ENCODE measurements at regions not wholly inside any gene's neighbourhood (a gene's known extent, or its start where the extent isn't known, plus 50 kb on each side); places are given as distances from the start of the nearest gene placed in this dataset.
"Not testable (repeated sequence)": the region's sequence is repeated elsewhere in the genome, so short reads cannot be mapped to it uniquely, and the experiment has no call there.

DNA sequence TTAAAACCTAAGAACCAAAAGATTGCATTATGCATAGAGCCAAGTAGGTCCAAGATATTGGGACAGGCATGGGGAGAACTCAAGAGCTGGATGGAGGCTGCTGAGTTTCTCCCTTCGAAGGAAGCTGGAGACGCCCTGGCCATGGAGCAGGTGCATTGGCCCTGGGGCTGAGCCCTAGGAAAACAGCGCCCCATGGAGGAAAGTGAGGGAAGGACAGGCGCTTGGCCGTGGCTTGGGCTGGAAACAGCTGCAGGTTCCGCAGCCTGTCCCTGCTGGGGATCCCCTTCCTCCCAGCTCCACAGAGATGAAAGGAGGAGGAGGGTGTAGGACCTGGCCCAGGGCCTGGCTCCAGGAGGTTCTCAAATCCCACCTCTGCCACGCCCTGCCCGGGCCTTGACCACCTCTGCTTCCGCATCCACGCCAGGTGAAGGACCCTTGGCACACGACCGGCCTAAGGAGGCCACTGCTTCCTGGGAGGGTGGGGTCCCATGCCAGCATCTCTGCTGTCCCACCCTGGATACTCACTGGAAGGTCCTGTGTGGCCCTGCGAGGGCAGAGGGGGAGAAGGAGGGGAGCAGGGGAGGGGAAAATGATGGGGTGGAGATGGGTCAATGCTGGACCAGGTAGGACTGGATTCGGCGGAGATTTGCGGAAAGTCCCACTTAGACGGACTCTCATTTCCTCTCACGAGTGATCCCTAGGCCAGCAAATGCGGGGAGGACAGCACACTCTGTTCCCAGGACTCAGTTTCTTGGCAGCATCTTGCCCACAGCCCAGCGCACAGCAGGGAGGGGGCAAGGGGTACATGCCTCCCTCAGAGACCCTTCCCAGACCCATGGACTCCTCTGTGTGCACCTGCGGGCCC is 258.6 kb upstream of the TCERG1L start:
- no peak for DNase-seq

DNA sequence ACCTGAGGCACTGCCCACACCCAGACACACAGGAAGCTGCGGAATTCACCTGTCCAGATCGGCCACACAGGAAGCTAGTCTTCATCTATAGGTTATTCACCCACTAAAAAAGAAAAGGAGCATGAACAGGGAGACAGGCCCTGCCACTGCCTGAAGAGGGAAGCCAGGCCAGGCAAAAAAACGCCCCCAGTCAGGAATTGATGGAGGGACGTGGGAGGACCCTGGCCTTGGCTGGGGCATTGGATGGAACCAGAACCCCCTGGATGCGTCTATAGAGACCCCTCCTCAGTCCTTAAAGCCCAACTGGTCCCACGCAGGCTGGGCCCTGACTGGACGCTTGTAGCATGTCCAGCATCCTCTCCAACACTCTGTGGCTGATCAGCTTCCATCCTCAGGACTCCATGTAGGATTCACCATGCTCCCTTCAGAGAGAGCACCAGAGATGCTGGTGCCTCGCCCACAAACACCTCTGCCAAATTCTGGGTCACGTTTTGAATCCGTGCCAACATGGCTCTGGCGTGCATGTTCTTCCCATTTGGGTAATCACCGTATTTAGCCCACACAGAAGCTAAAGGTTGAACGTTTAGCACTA is 259.3 kb upstream of the TCERG1L start:
- no peak for DNase-seq

DNA sequence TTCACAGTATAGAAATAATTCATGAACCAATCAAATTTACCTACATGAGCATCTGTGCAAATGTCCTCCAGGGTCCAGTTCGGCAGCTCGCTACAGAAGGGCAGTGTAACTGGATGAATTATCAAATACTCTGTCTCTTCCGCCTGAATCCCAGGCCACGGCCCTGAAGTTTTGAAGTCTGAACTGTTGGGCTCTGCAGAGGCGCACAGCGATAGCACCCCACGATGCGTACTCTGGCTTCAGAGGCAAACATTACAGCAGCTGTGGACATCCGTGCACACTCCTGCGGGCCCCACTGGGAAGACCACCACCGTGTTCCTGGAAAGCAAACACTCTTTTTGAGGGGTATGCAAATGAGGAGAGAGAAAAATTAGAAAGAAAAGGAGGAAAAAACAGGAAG is 259.8 kb upstream of the TCERG1L start:
- no peak for DNase-seq

DNA sequence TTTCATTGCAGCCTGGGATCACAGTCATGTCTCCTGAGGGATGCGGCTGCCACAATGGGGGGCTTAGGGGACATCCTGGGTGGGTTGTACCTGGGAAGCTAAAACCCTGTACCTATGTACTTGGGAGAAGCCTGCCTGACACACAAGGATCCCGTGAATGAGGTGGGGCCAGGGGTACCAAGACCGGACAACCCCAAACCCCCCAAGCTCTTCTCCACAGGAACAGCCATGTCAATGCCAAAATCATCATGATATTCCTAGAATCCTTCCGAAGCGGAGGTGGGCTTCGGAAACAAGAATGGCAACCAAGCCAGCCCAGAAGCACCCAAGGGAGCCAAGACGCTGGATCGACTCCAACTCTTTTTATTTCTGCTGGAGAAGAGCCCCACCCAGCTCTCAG is 260.3 kb upstream of the TCERG1L start:
- DNase-seq: no peak

DNA sequence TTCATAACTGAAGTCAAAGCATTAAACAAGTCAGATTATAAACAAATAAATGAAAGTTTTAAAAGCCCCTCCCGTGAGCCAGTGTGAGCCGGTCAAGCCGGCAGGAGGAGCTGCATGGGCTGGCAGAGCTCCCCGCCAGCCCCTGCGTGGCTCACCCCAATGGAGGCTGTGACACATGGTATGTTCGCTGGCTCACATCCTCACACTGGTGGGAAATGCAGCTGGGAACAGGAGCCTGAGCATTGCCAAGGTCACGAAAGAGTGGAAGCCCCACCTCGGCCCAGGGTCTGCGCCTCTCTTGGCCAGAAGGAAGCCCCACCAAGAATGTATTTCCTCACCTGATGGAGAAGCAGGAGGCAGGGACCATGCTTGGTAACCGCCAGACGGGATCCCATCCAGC is 261.7 kb upstream of the TCERG1L start:
- no peak for DNase-seq

DNA sequence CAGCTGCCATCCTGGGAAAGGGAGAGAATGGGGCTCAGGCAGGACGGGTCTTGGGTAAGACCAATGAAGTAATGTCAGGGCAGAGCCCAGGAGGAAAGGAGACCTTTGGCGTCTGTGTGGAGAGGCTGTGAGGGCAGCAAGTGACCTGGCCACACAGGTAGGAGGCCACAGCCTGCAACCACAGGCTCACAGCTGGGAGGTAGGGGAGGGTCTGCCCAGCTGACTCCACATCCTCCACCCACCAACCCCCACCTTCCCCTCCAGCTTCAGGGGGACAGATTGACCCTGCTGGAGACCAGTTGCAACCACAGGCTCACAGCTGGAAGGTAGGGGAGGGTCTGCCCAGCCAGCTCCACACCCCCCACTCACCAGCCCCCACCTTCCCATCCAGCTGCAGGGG is 262.2 kb upstream of the TCERG1L start:
- no peak for DNase-seq

DNA sequence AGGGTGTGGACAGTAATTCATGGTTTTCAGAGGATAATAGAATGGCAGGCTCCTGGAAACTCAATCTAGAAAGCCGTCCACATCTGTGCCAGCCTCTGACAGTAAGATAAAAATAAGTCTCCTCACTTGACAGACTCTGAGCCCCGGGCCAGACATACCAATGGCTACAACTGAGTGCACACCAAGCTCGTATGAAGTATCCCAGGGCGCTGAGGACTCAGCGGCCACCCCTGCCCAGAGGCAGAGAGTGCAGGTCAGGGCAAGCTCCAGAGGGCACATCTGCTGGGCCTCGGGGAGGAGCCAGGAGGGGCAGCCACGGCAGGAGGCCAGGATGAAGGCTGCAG is 262.8 kb upstream of the TCERG1L start:
- DNase-seq: no peak

DNA sequence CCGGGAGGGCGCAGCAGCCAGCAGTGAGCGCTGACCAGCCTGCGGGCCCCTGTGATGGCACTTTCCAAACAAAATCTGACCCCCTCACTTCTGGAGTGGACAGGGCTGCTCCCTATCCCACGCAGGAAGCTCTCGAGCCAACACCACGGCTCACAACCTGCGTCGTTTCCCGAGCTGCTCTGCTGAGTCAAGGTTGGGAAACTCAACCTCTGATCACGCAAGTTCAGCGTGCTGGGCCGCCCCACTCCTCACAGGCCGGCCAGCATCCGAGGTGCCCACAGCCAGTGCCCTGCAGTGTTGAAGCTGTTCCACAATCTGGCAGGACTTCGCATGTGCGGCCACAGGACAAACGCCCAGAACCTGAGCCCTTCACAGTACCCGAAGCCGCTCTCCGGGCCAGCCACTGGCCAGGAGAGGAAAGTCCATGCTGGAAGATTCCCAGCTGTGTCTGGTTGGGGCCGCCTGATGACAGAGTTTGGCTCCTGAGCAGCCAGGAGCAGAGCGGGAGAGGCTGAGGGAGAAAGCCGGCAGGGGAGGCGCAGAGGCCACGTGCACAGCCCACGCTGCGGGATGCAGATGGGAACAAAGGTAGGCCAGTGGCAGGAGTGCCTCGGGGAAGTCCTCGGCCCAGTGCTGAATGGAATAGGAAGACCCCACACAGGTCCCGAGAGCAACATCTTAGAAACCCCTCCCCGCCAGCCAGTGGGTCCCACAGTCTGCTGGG is 263.3 kb upstream of the TCERG1L start:
- DNase-seq: no peak

DNA sequence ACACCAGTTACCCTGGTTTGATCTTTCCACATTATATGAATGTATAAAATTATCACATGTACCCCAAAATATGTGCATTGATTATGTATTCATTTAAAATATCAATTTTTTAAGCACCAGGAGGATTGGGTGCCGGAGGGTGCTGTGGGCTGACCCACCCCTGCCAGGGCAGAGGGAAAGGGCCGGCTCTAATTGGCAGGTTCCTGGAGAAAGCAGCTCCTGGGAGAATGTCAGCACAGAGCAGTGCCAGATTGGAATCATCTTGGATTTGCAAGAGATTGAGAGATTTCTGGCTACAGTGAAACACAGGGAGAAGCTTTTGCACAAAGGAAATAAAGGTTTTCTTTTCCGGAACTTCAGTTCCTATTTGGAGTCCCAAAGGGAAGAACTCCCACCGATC is 264.4 kb upstream of the TCERG1L start:
- DNase-seq: no peak

DNA sequence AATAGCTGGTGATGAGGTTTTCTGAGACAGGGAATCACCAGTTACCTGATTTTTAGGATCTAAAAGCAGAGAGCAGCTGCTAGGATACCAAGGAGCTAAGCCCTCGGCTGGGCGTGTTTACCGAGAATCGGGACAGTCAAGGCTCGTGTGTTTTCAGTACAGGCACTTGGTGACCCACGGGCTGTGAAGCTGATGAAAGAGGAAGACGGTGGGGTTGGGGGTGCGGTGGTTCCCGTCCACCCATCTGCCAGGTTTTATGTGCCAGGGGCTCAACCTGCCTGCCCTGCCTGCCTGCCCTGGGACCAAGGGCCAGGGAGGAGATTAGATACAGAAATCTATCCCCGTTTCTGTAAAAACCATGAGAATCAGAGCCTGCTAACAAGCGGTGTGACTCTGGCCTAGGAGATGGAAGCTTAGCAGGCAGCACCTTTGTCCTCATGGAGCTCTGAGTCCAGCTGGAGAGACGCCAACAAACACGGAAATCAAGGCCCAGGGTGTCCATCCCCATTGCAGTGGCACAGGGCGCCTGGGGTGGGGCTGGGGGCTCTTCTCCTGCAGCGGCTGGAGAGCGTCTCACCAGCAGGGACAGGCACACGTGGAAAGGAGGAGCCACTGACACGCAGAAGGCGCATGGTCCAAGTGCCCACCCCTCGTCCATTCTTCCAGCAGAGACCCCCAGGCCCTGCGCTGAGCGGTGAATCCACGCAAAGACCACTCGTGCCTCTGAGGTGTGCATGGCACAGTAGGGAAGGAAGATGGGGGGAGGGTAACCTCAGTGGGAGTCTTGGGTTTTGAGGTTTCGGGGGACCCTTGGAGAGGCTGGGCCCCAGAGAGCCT is 265.0 kb upstream of the TCERG1L start:
- no peak for DNase-seq

DNA sequence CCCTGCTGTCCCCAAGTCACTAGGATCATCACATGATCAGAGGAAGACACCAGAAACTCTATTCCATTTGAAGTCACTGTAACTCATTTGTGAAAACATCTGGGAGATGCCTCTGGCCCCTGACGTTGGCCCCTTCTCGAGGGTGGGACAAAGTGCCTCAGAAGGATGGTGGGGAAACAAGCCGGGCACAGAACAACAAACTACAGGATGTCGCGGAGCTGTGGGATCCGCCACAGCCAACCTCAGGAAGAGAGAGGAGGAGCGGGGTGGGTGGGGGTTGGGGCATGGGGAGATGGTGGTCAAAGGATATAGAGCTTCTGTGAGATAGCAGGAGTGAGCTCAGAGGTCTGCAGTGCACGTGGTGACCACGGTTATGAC is 265.6 kb upstream of the TCERG1L start:
- no peak for DNase-seq

DNA sequence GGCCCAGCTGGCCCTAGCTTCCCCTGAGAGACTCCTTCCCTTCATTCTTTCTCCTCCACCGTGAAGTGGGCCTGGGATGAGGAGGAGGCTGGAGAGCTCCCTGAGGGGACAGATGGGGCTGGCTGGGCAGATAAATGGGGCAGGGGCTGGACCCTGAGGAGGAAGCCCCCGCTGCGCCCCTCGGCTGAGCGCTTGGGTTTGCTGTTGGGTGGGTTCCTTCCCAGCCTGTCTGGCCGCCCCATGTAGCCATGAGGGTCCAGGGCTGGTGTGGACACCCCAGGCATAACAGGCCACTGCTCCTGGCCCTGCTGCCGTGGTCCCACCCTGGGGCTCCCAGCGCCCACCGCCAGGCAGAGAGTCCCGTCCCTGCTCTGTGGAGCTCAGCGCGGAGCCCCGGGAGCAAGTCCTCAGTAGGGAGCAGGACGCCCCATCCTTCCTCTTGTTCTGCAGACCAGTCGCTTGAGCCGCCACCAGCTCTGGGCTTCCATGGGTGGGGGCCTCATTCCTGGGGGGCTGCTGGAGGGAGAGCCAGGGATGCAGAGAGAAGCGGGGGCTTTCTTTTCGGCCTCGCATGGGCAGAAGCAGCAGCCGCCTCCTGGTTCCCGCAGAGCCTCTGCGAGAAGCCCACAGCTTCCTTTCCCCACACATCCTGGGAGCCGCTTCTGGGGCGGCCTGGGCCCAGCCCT is 266.4 kb upstream of the TCERG1L start:
- DNase-seq: no peak

DNA sequence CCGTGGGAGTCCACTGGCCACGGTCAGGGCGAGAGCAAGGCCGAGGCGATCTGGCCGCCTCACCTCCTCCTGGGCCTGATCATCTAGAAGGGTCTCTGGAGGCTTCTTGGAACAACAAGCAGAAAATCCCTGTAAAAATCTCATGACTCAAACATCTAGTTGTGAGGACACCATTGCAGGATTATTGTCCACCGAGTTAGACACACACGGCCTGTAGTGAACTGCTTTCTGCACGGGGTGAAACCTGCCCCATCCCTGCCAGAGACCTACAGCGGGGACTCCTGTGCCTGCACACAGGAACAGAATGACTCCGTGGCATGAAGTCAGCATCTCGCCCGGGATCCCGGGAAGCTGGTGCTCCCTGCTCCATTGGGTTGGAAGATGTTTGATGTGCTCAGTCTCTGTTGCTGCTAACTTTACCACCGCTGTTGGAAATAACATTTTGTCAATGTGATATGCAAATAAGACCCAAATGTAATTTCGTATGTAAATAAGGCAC is 267.0 kb upstream of the TCERG1L start:
- no peak for DNase-seq

DNA sequence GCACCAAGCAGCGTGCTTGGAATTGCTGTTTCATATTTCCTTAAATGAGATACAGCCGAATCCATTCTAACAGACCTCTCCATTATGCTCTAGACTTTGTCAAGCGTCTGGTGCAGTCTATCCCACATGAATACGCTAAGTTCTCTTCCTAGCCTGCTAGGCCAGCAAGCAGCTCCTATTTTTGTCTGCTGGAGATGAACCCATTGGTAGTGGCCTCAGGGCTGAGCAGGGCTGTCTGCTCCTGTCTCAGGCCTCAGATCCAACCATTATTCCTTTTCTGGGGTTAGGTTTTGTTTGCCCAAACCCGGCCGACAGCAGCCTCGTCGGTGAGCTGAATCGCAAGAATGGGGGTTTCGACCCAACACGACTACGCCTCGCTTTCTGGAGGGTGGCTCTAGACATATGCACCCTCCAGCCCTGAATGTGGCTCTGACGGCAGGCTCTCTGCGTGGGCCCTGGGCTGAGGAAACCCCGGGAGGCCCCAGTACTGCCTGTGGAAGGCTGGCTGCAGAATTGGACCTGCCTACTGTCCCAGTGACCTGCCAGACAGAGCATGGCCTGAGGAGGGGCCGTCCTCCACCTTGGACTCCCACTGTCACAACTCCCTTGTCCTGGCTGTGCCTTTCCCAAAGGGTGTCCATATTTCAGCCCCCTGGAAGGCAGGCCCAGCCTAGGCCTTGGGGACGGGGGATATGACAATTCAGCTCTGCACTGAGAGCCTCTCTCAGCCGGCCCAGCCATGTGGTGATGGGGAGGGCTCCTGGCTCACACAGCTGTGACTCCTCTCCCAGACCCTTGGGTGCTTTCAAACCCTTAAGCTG is 267.9 kb upstream of the TCERG1L start:
- no peak for DNase-seq

DNA sequence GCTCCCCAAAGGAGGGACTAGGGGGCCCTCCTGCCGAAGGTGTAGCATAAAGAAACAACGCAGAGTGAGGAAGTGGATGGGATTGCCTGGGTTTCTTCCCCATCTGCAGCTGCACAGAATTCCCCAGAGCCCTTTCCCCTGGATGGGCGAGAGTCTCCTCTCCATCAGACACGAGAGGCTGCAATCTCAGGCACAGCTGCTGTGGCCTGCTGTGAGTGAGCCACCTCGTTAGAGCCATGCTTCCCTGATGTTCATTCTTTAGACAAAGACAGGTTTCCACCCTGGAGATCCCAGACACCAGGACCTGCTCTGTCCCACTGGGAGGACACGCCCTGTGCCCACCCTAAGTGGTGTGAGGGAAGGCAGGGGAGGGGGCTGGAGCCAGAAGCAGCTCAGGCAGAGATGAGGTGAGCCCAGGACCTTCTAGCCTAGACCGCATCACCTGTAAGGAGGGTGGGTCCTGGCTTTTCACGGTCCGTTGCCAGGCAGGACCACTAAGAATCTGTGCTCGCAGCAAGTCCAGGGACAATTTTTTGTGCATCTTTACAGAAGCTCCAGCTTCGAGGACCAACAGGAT is 268.6 kb upstream of the TCERG1L start:
- no peak for DNase-seq

DNA sequence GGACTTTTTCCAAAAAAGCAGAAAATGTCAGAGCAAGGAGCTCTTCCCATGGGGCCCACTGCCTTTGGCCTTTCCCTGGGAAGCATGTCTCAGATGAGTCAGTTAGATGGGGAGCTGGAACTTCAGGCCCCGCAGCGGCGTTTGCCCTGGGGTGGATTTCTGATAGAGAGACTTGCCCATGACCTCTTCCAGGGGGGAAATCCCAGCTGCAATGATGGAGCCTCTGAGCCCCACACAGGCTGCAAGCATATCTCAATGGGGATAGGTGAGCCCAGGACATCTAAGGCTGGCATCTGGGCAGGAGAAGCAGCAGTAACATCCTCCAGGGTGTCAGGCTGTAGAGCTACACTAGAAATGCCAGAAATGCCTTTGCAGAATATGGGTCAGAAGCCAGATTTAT is 269.2 kb upstream of the TCERG1L start:
- no peak for DNase-seq

DNA sequence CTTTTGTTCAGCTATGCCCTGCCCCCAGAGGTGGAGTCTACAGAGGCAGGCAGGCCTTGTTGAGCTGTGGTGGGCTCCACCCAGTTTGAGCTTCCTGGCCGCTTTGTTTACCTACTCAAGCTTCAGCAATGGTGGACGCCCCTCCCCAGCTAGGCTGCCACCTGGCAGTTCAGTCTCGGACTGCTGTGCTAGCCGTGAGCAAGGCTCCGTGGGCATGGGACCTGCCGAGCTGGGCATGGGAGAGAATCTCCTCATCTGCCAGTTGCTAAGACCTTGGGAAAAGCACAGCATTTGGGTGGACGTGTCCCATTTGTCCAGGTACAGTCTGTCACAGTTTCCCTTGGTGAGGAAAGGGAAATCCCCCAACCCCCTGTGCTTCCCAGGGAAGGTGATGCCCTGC is 270.0 kb upstream of the TCERG1L start:
- not testable (repeated sequence) for DNase-seq

DNA sequence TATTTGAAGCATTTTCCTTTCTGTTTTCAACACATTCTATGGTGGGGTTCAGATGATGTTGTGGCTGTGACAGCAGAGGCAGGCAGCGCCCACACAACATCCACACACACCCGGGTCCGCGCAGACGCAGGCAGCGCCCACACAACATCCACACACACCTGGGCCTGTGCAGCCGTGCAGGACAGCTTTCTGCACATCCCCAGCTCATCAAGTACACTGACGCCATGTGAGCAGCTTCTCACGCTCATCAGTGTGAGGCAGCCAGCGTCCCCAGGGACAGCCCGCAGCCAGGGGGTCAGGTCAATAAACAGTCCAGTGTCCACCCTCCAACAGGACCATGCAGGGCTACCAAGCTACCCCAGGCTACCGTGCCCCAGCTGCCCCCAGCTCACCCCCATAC is 272.8 kb upstream of the TCERG1L start:
- no peak for DNase-seq

DNA sequence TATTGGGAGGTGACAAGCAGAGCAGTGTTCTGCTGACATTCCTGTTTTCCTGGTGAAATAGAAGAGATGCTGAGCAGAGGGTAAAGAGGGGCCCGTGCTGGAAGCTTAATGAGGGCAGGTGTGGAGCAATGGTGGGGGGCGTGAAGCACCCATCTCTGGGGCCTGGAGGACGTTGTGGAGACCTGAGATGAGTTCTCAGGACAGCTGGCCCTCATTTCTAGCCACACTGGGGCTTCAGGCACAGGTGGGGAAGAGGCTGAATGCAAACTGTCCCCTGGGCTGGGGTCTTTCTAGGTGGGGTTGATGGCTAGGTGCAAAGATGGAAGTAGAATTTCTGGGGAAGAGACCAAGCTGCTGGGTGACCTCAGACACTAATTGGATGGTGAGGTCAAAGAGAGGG is 274.2 kb upstream of the TCERG1L start:
- no peak for DNase-seq

DNA sequence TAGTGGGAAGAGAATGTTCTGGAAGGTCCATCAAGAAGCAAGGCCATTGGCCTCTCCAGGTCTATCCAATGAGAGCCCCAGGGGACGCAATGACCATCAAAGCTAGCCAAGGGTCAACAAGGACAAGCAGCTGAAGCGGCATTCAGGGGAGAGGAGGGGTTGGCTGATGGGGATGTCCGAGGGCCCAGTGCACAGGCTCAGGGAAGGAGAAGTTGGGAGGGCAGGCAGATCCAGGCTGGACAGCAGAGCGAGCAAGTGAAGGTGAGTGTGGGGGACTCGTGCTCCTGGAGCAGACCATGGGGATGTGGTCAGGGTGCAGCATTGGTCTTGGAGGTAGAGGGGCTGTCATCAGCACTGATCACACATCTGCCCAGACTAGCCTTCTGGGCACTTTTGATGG is 275.4 kb upstream of the TCERG1L start:
- no peak for DNase-seq

DNA sequence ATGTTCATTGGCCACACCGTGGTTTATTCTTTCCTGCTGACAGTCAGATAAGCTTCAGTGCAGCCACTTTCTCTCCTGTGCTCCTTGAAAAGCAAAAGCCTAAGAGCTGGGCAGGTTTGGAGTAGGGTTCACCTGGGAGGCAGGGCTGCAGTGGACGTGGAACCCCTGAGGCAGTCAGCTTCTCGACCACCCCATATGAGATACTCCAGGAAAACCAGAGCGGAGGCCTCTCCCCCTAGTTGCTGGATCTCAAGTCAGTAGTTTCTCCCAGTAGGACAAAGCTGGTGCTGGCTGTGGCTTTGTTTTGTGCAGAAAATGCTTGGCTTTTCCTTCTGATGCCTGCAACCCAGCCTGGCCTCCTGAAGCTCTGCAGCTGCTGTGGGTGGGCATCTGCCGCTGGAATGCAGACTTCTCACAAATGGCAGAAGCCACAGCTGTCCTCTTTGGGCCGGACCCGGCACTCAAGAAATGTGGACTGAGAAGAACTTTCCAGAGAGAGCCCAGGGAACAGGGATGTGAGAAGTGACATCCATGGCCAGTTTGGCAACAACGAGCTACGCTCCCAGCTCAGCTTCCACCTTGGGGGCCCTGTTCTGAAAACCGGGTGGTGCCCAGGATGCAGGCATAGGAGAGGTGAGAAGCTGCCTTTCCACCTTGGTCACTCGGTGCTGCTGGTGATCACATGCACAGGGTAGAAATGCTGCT is 276.6 kb upstream of the TCERG1L start:
- DNase-seq: no peak

Measured in activated CD8-positive, alpha-beta memory T cell treated with anti-CD3 and anti-CD28 coated beads, Interleukin-2, amount 50 U/mL, for 4 hours (primary cell).